D721Med (cell line): ENCODE measurements at regions not wholly inside any gene's neighbourhood (a gene's known extent, or its start where the extent isn't known, plus 50 kb on each side); places are given as distances from the start of the nearest gene placed in this dataset.

Experiments
- DNase-seq: peaks from one replicate; pipeline ENCODE4 v3.0.0; 2011; ENCODE audit warnings: low spot score; ENCODE audit not compliant: insufficient read length
- FAIRE-seq: peaks from 2 replicates; lab custom pipeline; 2011; peaks lifted over from hg19 to GRCh38; lab: Jason Lieb, UNC
- TF ChIP-seq, protein P1 (sequence below): IDR thresholded peaks from 2 replicates; pipeline ENCODE4 v1.5.1; 2012; ENCODE audit warnings: mild to moderate bottlenecking, control low read depth; ENCODE audit not compliant: insufficient read depth; ENCODE audit errors: missing control alignments

- FAIRE-seq (no peak), DNase-seq (no peak)
- TF ChIP-seq, protein P1, sequence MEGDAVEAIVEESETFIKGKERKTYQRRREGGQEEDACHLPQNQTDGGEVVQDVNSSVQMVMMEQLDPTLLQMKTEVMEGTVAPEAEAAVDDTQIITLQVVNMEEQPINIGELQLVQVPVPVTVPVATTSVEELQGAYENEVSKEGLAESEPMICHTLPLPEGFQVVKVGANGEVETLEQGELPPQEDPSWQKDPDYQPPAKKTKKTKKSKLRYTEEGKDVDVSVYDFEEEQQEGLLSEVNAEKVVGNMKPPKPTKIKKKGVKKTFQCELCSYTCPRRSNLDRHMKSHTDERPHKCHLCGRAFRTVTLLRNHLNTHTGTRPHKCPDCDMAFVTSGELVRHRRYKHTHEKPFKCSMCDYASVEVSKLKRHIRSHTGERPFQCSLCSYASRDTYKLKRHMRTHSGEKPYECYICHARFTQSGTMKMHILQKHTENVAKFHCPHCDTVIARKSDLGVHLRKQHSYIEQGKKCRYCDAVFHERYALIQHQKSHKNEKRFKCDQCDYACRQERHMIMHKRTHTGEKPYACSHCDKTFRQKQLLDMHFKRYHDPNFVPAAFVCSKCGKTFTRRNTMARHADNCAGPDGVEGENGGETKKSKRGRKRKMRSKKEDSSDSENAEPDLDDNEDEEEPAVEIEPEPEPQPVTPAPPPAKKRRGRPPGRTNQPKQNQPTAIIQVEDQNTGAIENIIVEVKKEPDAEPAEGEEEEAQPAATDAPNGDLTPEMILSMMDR: no peak
Observed at GRCh38 chr1:217181756-217182155, 449.1 kb downstream of the GPATCH2 start.

DNA sequence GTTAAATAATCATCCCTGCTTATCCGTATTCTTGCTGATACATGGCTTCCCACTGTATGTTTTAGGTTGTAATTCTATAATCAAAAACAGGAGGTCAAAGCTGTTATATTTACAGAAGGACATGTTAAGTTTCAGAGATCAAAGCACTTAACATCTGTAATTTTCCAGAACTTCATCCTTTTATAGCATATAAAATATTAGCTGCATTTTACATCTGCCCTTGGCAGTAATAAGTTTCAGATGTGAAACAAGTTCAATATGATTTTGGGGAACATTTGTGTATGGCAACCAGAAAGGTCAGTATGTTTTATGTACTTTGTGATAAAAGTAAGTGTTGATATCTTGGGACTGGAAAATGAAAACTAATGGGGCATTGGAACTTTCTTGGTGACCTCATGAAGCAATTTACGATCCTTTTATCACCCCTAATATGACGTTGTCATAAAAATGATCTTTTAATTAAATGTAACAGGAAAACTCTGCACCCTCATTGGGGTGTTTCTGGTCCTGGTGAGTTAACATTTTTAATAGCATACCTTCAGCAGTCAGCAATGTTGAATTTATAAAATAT is 449.6 kb downstream of the GPATCH2 start:
- DNase-seq (no peak), FAIRE-seq (peak; percentile 53)
- TF ChIP-seq, protein P1: no peak

DNA sequence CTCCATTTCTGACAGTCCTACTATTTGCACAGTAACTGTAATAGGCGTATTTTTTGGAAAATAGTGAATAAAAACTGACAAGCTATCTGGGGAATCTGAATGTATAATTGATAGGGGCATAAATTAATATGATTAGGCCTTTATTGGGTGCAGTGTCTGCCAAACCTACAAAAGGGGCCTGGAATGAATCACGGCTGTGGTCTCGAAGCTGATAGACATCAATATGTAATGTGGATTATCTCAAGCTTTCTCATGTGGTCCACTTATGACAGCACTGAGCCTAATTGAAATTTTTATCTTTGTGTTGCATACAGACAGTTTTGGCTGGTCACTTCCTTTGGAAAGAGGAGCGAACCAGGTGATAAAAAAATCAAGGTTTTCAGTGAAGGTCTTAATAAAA is 450.4 kb downstream of the GPATCH2 start:
- FAIRE-seq: no peak
- TF ChIP-seq, protein P1: no peak
- no peak for DNase-seq

GRCh38 chr1:217164403-217164802 is 441.2 kb upstream of the ESRRG start:
- no peak for DNase-seq
- TF ChIP-seq, protein P1: no peak
- no peak for FAIRE-seq

DNA sequence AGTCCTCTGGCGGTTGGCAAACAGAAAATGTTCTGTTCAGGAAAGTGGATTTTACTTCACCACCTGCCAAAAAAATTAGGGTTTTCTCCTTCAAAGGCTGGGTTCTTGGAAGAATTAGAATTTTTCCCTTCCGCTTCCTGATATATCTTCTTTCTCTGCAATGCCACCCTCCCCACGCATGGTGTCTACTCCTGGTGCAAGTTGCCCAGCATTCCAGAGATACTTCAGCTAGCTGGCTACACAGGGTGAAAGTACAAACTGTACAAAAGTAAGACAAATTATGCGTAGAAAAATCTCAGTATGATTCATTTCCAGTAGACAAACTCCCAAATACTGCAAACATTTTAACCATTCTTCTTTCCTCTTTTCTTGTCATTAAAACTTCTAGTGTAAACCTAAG is 430.1 kb upstream of the ESRRG start:
- TF ChIP-seq, protein P1: no peak
- DNase-seq (no peak), FAIRE-seq (peak; percentile 35)

DNA sequence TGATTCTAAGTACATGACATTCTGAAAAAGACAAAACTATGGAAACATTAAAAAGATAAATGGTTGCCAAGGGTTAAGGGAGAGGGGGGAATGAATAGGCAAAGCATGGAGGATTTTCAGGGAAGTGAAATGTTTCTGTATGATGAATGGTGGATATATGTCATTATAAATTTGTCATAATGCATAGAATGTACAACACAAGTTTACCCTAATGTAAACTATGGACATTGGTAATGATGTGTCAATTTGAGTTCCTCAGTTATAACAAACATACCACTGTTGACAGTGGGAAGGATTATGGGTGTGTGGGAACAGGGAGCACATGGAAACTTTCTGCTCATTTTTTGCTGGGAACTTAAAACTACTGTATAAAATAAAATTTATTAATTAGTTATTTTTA is 427.1 kb upstream of the ESRRG start:
- DNase-seq (no peak), FAIRE-seq (no peak)
- TF ChIP-seq, protein P1: no peak

DNA sequence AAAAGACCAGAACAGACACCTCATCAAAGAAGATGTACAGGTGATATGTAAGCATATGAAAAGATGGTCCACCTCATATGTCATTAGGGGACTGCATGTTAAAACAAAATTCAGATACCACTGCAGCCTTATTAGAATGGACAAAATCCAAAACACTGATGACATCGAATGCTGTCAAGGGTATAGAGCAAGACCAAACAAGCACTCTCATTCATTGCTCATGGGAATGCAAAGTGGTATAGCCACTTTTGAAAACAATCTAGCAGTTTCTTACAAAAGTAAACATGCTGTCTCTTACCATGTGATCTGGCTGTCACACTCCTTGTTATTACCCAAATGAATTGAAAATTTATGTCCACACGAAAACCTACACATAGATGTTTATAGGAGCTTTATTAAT is 426.6 kb upstream of the ESRRG start:
- DNase-seq (no peak), FAIRE-seq (peak; percentile 38)
- TF ChIP-seq, protein P1: no peak
